ENCODE measurements at regions not wholly inside any gene's neighbourhood (a gene's known extent, or its start where the extent isn't known, plus 50 kb on each side); places are given as distances from the start of the nearest gene placed in this dataset.

DNA sequence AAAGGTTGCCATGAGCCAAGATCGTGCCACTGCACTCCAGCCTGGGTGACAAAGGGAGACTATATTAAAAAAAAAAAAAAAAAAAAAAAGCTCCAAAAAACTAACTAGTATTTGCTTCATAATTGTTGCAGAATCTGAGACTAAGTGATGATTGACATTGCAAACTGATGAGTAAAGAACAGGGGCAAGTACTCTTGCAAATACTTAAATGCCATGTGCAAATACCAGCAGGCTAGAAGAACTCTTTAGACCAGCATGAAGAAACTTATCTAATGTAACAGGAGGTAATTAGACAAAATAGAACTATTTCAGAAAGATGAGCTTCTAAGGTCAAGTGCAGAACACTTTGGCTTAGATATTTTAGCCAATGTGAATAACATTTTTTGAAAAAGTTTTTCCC, 1368.1 kb downstream of the EFNB2 start:
- H2AFZ ChIP-seq (ENCODE audit: low read length): no peak overlapping the region
- no peaks in the 10 kb centered on the region for H3K4me1 ChIP-seq (ENCODE audit: insufficient read depth, low read length, poor library complexity, severe bottlenecking)
- H3K36me3 ChIP-seq (ENCODE audit: insufficient read depth, low read length): no peaks in the 10 kb centered on the region
- ChIA-PET POLR2A (no interaction called here), CTCF (ENCODE audit: unreplicated experiment) (no interaction called here)
- no peaks in the 10 kb centered on the region for H4K20me1 ChIP-seq (ENCODE audit: insufficient read depth, low read length)
- no peaks in the 10 kb centered on the region for H3K9me2 ChIP-seq (ENCODE audit: insufficient read depth, low read length)
- TF ChIP-seq EZH2phosphoT487 (IDR thresholded peaks at IDR 0.05; ENCODE audit: borderline replicate concordance, low read depth, low read length): no peak
- TF ChIP-seq, protein P1, sequence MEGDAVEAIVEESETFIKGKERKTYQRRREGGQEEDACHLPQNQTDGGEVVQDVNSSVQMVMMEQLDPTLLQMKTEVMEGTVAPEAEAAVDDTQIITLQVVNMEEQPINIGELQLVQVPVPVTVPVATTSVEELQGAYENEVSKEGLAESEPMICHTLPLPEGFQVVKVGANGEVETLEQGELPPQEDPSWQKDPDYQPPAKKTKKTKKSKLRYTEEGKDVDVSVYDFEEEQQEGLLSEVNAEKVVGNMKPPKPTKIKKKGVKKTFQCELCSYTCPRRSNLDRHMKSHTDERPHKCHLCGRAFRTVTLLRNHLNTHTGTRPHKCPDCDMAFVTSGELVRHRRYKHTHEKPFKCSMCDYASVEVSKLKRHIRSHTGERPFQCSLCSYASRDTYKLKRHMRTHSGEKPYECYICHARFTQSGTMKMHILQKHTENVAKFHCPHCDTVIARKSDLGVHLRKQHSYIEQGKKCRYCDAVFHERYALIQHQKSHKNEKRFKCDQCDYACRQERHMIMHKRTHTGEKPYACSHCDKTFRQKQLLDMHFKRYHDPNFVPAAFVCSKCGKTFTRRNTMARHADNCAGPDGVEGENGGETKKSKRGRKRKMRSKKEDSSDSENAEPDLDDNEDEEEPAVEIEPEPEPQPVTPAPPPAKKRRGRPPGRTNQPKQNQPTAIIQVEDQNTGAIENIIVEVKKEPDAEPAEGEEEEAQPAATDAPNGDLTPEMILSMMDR (conservative IDR thresholded peaks at IDR 0.05; ENCODE audit: low read length): no peak
- no TSS peak for BruUV-seq (replicated peaks)
- no peak for DNase-seq (ENCODE audit: low spot score)
- intact Hi-C loops (cut with micrococcal nuclease; ENCODE audit: unreplicated experiment): no loop called here
- no peak overlapping the region for H3K4me2 ChIP-seq (ENCODE audit: low read length)
- H3K4me3 ChIP-seq (ENCODE audit: low read depth, low read length, poor library complexity, severe bottlenecking): no peak overlapping the region
- no peak overlapping the region for H3K27ac ChIP-seq (ENCODE audit: low read depth, low read length, poor library complexity, severe bottlenecking)
- H3K9me3 ChIP-seq (ENCODE audit: low read length): no peaks in the 10 kb centered on the region
- H3K79me2 ChIP-seq (ENCODE audit: insufficient read depth, low read depth, low read length): no peaks in the 10 kb centered on the region

DNA sequence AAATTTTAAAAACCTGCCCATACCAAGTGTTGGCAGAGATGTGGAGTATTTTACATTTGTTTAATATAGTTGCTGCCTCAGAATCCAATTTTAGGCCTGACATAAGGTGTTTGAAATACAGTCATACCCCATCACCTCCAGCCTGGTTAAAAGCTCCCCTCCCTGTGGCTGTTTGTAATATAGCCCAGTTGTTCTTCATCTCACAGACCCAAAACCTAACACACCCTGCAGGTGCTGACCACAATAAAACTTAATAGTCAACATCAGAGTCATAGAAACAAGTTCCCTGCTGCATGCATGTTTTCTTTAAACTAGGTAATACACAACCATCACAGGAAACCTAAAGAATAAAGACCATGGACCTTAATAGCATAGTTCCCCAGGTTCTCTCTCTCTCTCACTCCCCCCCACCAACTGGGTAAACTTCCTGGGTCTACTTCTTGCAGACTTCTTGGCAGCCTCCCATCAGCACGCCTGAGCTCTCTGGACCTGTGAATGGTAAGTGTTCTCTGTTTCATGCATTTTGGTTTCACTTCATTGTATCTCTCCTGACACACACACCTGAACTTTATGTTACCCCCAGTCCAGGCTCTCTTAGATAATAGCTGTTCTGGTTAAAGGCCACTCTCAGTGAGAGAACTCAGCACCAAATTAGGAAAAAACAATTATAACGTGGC, 1369.9 kb downstream of the EFNB2 start:
- no peak for DNase-seq (ENCODE audit: low spot score)
- TF ChIP-seq EZH2phosphoT487 (IDR thresholded peaks at IDR 0.05; ENCODE audit: borderline replicate concordance, low read depth, low read length): no peak
- TF ChIP-seq, protein P1 (conservative IDR thresholded peaks at IDR 0.05; ENCODE audit: low read length): no peak
- CTCF ChIA-PET (ENCODE audit: unreplicated experiment): no interaction called here
- H3K4me1 ChIP-seq (ENCODE audit: insufficient read depth, low read length, poor library complexity, severe bottlenecking): no peaks in the 10 kb centered on the region
- no peaks in the 10 kb centered on the region for H3K9me3 ChIP-seq (ENCODE audit: low read length)
- no peak overlapping the region for H3K4me2 ChIP-seq (ENCODE audit: low read length)
- no peaks in the 10 kb centered on the region for H4K20me1 ChIP-seq (ENCODE audit: insufficient read depth, low read length)
- no peaks in the 10 kb centered on the region for H3K79me2 ChIP-seq (ENCODE audit: insufficient read depth, low read depth, low read length)
- POLR2A ChIA-PET: no interaction called here
- no peaks in the 10 kb centered on the region for H3K36me3 ChIP-seq (ENCODE audit: insufficient read depth, low read length)
- H3K4me3 ChIP-seq (ENCODE audit: low read depth, low read length, poor library complexity, severe bottlenecking): no peak overlapping the region
- BruUV-seq (replicated peaks): no TSS peak
- intact Hi-C loops (cut with micrococcal nuclease; ENCODE audit: unreplicated experiment): no loop called here
- H3K9me2 ChIP-seq (ENCODE audit: insufficient read depth, low read length): no peaks in the 10 kb centered on the region
- no peak overlapping the region for H3K27ac ChIP-seq (ENCODE audit: low read depth, low read length, poor library complexity, severe bottlenecking)
- no peak overlapping the region for H2AFZ ChIP-seq (ENCODE audit: low read length)

- H3K4me1 ChIP-seq (ENCODE audit: insufficient read depth, low read length, poor library complexity, severe bottlenecking): no peaks in the 10 kb centered on the region
- H3K9me2 ChIP-seq (ENCODE audit: insufficient read depth, low read length): no peaks in the 10 kb centered on the region
- no TSS peak for BruUV-seq (replicated peaks)
- no peaks in the 10 kb centered on the region for H3K79me2 ChIP-seq (ENCODE audit: insufficient read depth, low read depth, low read length)
- ChIA-PET CTCF (ENCODE audit: unreplicated experiment) (no interaction called here), POLR2A (no interaction called here)
- no peak overlapping the region for H2AFZ ChIP-seq (ENCODE audit: low read length)
- H3K4me3 ChIP-seq (ENCODE audit: low read depth, low read length, poor library complexity, severe bottlenecking): no peak overlapping the region
- intact Hi-C loops (cut with micrococcal nuclease; ENCODE audit: unreplicated experiment): no loop called here
- no peak for DNase-seq (ENCODE audit: low spot score)
- no peaks in the 10 kb centered on the region for H3K36me3 ChIP-seq (ENCODE audit: insufficient read depth, low read length)
- H4K20me1 ChIP-seq (ENCODE audit: insufficient read depth, low read length): no peaks in the 10 kb centered on the region
- no peak for TF ChIP-seq EZH2phosphoT487 (IDR thresholded peaks at IDR 0.05; ENCODE audit: borderline replicate concordance, low read depth, low read length)
- TF ChIP-seq, protein P1 (conservative IDR thresholded peaks at IDR 0.05; ENCODE audit: low read length): no peak
- no peak overlapping the region for H3K4me2 ChIP-seq (ENCODE audit: low read length)
- H3K27ac ChIP-seq (ENCODE audit: low read depth, low read length, poor library complexity, severe bottlenecking): no peak overlapping the region
- no peaks in the 10 kb centered on the region for H3K9me3 ChIP-seq (ENCODE audit: low read length)
Measured at GRCh38 chr13:105159841-105160240, 1375.6 kb downstream of the EFNB2 start.

Measured in OCI-LY7 (cell line).